GM18907 (cell line): ENCODE measurements at regions not wholly inside any gene's neighbourhood (a gene's known extent, or its start where the extent isn't known, plus 50 kb on each side); places are given as distances from the start of the nearest gene placed in this dataset.
"Not testable (repeated sequence)": the region's sequence is repeated elsewhere in the genome, so short reads cannot be mapped to it uniquely, and the experiment has no call there.

Source experiments
- ATAC-seq: cut with Tn5 transposase; IDR thresholded peaks from one replicate; pipeline ENCODE4 v1.9.1; 2021; ENCODE audit warnings: mild to moderate bottlenecking, moderate library complexity; ENCODE audit not compliant: unreplicated experiment

DNA sequence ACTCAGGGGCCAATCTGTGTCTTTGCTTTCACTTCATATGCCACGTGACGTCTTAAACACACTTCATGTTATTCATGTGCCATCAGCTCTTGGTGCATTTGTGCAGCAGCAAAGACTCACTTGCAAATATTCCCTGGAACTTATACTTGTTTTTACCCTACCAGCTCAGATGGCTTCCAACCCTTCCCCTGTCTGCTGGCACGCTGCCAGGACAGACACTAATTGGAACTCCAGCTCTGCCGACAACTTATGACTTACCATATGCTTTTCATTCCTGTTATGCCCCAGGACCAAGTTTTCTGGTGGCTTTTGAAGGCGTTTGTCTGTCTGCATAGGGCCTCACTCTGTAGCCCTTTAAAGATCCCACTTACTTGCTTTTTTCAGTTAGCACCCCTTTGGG is 261.7 kb upstream of the GNPDA2 start:
- ATAC-seq = no peak

DNA sequence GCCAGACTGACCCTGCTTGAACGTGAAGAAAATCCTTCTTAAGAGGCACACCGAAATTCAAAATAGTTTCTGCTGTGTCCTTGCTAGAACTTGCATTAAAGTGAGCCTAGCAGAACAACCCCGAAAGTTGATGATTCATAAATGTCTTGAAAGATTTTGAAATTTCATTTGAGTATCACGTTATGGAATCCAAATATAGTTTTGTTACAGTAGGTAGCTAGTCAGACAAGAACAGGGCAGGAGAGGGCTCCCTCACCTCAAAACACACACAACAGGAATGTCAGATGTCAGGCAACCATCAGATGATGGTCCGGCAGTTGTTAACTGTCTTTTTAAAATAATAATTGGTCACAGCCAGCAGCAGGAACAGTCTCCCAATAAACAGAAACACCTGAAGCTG is 259.6 kb upstream of the GNPDA2 start:
- ATAC-seq = no peak

DNA sequence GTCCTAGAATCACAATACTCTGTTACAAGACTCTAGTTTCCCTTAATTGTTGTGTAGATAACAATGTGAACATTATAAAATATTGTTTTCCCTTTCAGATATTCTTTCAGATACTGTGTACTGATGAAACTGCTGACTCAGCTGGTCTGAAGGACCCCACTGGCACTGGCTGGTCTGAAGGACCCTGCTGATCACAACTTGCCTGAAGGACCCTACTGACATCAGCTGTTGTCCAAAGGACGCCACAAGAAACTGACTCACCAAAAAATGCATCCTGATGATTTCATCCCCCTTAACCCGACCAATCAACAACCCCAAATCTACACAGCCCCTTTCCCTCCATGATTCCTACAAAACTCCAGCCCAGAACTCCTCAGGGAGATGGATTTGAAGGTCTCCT is 258.8 kb upstream of the GNPDA2 start:
- no peak for ATAC-seq

- no peak for ATAC-seq
Observed at GRCh38 chr4:44984083-44984482, 257.7 kb upstream of the GNPDA2 start.

GRCh38 chr4:44983083-44983482 is 256.7 kb upstream of the GNPDA2 start:
- no peak for ATAC-seq

- ATAC-seq = no peak
Observed at GRCh38 chr4:44978020-44978419, 251.7 kb upstream of the GNPDA2 start.

DNA sequence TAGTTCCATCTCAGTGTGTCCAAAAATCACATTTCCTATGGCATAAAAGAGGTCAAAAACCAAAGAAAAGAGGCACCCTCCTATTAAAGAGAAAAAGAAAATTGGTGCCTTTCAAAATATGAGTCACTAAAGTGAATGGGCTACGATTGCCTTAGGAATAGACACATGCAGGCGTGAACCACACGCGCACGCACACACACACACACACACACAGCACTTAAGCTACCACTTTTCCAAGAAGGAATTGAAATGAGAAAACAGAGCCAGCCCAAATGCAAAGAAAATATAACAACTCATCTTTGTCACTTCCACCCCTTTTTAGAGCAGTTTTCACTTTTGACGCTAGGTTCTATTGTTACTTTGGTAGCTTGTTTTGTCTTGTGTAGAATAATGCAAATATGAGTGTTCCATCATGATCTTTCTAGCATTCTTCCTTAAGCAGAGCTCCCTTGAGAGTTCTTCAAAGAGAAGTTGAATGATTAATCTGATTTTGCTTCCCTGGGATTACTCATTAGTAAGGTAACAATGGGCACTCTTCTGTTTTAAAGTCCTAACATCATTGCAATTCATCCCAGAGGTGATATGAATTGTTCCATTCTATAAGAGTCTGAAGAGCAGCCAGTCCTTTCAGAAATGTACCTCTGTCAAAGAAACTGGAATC is 239.2 kb upstream of the GNPDA2 start:
- ATAC-seq = no peak

DNA sequence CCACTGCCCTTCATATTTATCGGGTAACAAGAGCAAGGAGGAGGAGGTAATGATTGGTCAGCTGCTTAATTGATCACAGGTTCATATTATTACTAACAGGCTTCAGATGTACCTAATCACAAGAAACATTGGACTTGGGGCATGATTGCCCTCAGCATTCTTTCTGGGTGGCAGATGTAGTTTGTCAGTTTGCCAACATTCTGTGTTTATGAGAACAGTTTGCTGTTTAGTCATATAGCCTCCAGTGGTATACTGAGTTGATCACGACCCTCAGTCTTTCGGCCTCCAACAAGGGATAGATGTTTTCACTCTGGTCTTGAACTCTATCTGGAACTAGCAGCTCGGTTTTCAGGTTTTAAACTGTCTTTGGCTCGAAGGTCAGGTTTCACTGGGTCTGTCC is 237.7 kb upstream of the GNPDA2 start:
- not testable (repeated sequence) for ATAC-seq

- no peak for ATAC-seq
Observed at GRCh38 chr4:44961001-44961755, 234.8 kb upstream of the GNPDA2 start.

DNA sequence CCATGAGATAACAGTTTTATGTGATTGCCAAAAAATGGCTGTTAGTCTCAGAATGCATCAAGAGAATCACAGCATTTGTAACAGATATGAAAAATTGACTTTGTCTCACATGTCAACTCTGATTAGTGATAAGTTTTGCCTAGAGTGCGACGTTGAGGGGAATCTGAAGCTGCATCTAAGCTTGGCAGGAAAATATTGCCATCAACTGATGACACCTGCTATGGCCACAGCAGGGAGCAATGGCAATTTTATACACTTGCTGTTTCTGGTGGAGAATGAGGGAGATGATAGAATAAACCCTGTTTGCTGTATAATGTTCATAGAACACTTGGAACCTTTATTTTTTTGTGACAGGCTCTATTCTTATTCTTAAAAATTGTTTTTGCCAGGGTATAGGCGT is 205.4 kb upstream of the GNPDA2 start:
- no peak for ATAC-seq

- no peak for ATAC-seq
Observed at GRCh38 chr4:44928785-44929184, 202.4 kb upstream of the GNPDA2 start.

DNA sequence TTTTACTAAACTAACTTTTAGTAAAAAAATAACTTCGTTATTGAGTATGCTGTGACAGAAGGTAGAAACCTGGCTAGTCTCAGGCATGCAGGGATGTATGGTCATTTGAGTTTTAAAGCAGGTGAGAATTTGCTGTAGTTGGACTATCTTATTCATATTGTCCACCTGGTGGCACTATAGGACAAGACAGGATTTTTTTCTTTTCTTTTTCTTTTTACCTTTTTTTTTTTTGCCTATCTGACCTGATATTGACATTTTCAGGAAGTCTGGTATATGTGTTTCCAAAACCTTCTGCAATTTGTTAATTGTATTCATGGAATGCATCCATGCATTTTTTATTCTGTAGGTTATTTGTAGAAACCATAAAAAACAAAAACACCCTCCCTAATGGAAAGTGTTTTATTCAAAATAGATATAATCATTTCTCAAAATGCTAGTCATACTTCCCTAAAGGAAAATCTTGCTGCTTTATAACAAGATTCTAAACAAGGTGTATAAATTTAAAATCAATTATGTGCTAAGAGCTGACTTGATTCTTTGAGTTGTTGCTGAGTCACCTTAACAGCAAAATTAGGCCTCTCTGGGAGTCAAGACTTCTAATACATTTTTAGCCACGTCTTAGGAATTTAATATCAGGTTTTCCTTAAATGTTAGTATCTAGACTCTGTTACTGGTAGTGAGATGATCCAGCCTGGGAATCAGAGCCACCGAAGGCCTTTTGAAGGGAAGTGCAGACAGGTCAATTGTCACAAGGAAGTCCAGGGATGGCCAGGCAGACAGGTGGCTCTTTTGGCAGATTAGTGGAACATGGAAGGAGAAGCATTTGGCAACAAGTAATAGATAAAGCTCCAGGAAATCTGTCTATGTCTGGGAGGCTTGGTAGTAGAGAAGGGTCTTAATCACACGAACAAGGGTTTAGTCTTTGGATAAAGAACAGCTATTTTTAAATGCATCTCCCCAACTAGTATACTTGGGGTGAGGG is 201.3 kb upstream of the GNPDA2 start:
- ATAC-seq = peak; percentile 61

DNA sequence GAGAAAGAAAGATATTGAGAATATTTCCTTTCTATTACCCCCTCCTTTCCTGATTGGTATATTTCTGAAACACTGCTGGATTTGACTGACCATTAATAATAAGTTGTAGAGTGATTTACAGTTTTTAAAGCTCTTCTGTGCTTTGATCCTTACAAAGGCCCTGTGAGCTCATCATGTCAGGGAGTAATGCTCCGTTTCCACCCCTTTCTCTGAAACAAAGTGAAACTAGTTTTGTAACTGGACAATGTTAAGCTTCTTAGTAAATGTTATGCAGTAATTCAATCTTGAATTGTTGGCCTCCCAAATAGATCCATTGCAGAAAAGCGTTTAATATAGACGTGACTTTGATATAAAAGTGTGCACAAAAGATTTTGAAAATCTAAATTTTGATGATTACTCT is 190.1 kb upstream of the GNPDA2 start:
- no peak for ATAC-seq

DNA sequence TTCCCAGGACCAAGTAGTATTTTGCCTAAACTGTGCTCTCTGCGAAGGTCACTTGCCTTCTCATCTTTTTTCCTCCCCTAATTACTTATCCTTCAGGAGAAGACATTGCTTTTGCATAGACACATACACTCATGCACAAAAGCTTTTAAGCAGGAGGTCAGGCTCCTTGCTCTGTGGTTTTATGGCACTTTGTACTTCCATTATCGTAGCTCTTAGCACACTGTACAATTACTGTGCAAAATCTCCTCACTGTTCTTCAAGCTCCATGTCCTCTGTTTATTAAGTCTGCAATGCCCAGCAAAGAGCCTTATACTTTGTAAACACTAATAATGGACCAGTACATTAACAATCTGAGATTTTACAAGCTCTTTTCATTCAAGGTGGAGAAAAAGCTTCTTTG is 188.4 kb upstream of the GNPDA2 start:
- ATAC-seq = no peak

- no peak for ATAC-seq
Observed at GRCh38 chr4:44914223-44914622, 187.9 kb upstream of the GNPDA2 start.

GRCh38 chr4:44912980-44913379 is 186.6 kb upstream of the GNPDA2 start:
- ATAC-seq = no peak

DNA sequence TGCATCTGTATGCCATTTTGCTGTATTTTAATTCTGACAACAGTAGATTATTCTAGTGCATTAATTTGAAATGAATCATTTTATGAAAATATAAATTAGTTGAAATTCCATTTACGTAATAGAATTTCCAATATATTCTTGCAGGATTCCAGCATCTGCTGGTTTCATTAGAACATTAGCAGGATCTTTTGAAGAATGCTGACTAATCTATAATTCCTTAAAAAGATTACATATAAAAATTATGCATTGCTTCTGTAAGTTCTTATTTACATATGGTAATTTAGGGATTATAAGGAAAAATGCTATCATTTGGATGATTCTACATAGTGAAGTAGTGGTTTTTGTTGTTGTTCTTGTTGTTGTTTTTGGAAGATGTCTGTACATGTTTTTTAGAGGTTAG is 182.2 kb upstream of the GNPDA2 start:
- ATAC-seq = no peak

DNA sequence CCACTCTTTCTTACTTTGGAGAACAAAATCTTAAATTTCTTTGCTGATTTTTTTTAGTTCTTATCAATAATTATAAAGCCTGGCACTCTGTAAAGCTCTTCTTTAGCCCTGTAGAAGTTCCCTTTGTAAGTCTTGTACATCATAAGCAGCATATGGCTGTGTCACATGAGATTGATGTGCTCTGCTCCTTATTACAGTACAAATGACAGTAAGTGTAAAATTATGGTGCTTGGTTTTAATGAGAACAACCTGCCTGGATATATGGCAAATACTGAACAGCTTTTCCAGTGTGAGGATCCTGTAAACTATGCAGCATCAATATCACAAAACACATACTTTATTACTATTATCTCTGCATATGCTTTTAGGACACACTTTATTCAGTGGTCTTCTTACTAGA is 145.9 kb upstream of the GNPDA2 start:
- no peak for ATAC-seq

DNA sequence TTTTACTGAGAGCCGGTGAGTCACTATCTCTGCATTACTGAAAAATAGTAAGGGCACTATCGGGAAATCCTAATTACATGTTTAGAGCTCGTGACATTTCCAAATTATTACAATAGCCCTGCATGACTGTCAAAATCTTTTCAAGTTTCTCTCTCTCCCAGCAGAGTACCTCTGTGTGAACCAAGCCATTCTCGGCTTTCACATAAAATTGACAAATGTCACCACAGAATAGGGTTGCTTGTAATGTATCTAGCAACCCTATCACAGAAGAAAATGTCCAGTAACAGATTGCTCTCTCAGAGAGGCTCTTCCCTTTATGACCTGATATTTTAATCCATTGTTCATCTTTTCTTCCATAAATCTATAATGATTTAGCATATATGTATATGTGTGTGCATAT is 144.8 kb upstream of the GNPDA2 start:
- no peak for ATAC-seq

- ATAC-seq = no peak
Observed at GRCh38 chr4:44869985-44870384, 143.6 kb upstream of the GNPDA2 start.

GRCh38 chr4:44869222-44869882 is 143.0 kb upstream of the GNPDA2 start:
- no peak for ATAC-seq
